PC-3 (cell line): ENCODE measurements at regions not wholly inside any gene's neighbourhood (a gene's known extent, or its start where the extent isn't known, plus 50 kb on each side); places are given as distances from the start of the nearest gene placed in this dataset.

ENCODE experiments used
- ATAC-seq: fragments of 200-7000 bp; cut with Tn5 transposase; 2 replicates; pipeline ENCODE4 v1.9.1; 2020; ENCODE audit warnings: mild to moderate bottlenecking, moderate library complexity
- BruUV-seq: library from RNA; stranded (reverse); fragments of 400-500 nt; replicated peaks from 2 replicates; lab custom pipeline; 2021; lab: Mats Ljungman, UMichigan
- CTCF ChIA-PET: fragments of 300-600 bp; sonication (Branson Sonifier 250); formaldehyde crosslinking; loops from one replicate; lab custom pipeline; 2022; ENCODE audit warnings: antibody characterized with exemption; lab: Charles Lee
- POLR2A ChIA-PET: fragments of 300-600 bp; sonication (Branson Sonifier 250); formaldehyde crosslinking; loops from one replicate; lab custom pipeline; 2022; ENCODE audit warnings: antibody characterized with exemption; ENCODE audit not compliant: unreplicated experiment; lab: Charles Lee
- DNase-seq: peaks from one replicate; pipeline ENCODE4 v3.0.0-alpha.2; 2015
- H2AFZ ChIP-seq: fragments of 300-600 bp; sonication (generic); 2 replicates; pipeline ENCODE4 v1.6.0; 2016; ENCODE audit warnings: antibody characterized with exemption, low read length
- H3F3A ChIP-seq: fragments of 300-600 bp; sonication (generic); one replicate; pipeline ENCODE4 v1.6.0; 2017; ENCODE audit warnings: antibody characterized with exemption, low read length, control low read depth, mild to moderate bottlenecking; ENCODE audit not compliant: unreplicated experiment
- H3K27ac ChIP-seq: fragments of 300-600 bp; sonication (generic); 2 replicates; pipeline ENCODE4 v1.5.1; 2016; ENCODE audit warnings: mild to moderate bottlenecking, low read length
- H3K27me3 ChIP-seq: fragments of 300-600 bp; sonication (generic); 2 replicates; pipeline ENCODE4 v1.6.1; 2016; ENCODE audit warnings: low read length, mixed read lengths
- H3K36me3 ChIP-seq: fragments of 300-600 bp; sonication (generic); 2 replicates; pipeline ENCODE4 v1.6.1; 2016; ENCODE audit warnings: low read depth, mixed run types, low read length, mixed read lengths
- H3K4me1 ChIP-seq: fragments of 300-600 bp; sonication (generic); 2 replicates; pipeline ENCODE4 v1.5.1; 2016; ENCODE audit warnings: low read length; ENCODE audit not compliant: insufficient read depth
- H3K4me2 ChIP-seq: fragments of 300-600 bp; sonication (generic); 2 replicates; pipeline ENCODE4 v1.6.0; 2016; ENCODE audit warnings: low read length
- H3K4me3 ChIP-seq: fragments of 300-600 bp; sonication (generic); 2 replicates; pipeline ENCODE4 v1.5.1; 2016; ENCODE audit warnings: mild to moderate bottlenecking, low read length, mixed read lengths
- H3K79me2 ChIP-seq: fragments of 300-600 bp; sonication (generic); 2 replicates; pipeline ENCODE4 v1.6.1; 2017; ENCODE audit warnings: low read length, mixed read lengths
- H3K9ac ChIP-seq: fragments of 300-600 bp; sonication (generic); 2 replicates; pipeline ENCODE4 v1.6.0; 2016; ENCODE audit warnings: mild to moderate bottlenecking, low read length
- H3K9me2 ChIP-seq: fragments of 300-600 bp; sonication (generic); replicated peaks from 2 replicates; pipeline ENCODE4 v1.6.1; 2016; ENCODE audit warnings: mixed run types, low read length, mixed read lengths
- H3K9me3 ChIP-seq: fragments of 300-600 bp; sonication (generic); 2 replicates; pipeline ENCODE4 v1.6.1; 2016; ENCODE audit warnings: low read length, mixed read lengths
- H4K20me1 ChIP-seq: fragments of 300-600 bp; sonication (generic); 2 replicates; pipeline ENCODE4 v1.6.1; 2016; ENCODE audit warnings: low read length, mixed read lengths
- EZH2 ChIP-seq: fragments of 300-600 bp; sonication (generic); IDR thresholded peaks from one replicate; pipeline ENCODE4 v1.6.1; 2017; ENCODE audit warnings: antibody characterized with exemption, mild to moderate bottlenecking, low read length; ENCODE audit not compliant: unreplicated experiment
- EZH2phosphoT487 ChIP-seq: fragments of 300-600 bp; sonication (generic); IDR thresholded peaks from 2 replicates; pipeline ENCODE4 v1.6.1; 2018; ENCODE audit warnings: mild to moderate bottlenecking, antibody characterized with exemption, low read length, borderline replicate concordance
- intact Hi-C: fragments of 100-400 bp; cut with micrococcal nuclease; formaldehyde crosslinking; loops from 2 replicates; pipeline ENCODE4 v1.9.0; 2023
- TF ChIP-seq, protein P1 (sequence below): fragments of 300-600 bp; sonication (generic); conservative IDR thresholded peaks from 2 replicates; pipeline ENCODE4 v1.5.1; 2017; ENCODE audit warnings: antibody characterized with exemption, low read depth, mild to moderate bottlenecking, low read length

DNA sequence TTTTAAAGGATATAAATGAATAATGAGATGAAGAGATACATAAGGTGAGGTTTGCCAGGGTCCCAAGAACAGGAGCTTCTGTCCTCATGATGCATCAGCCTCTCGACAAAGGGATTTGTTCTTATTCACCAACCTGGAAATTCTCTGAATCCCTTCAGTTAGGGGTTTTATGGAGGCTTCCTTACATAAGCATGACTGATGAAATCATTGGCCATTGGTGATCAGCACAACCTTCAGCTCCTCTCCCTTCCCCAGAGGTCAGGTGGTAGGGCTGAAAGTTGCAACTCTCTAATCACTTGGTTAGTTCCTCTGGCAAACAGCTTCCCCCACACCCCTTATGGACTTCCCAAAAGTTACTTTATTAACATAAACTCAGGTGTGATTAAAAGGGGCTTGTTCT, 222.0 kb downstream of the SPRY1 start:
- no peaks in the 10 kb centered on the region for H3K79me2 ChIP-seq
- no peak overlapping the region for H3K4me3 ChIP-seq
- no peaks in the 10 kb centered on the region for H3K27me3 ChIP-seq
- ChIA-PET POLR2A (no interaction called here), CTCF (no interaction called here)
- no peak overlapping the region for H3K4me2 ChIP-seq
- DNase-seq (no peak), ATAC-seq (no peak)
- H3K9me2 ChIP-seq: no peaks in the 10 kb centered on the region
- no peak overlapping the region for H2AFZ ChIP-seq
- H4K20me1 ChIP-seq: no peaks in the 10 kb centered on the region
- H3K9ac ChIP-seq: no peak overlapping the region
- no TSS peak for BruUV-seq
- intact Hi-C loops: no loop called here
- H3K9me3 ChIP-seq: no peaks in the 10 kb centered on the region
- TF ChIP-seq EZH2phosphoT487: no peak
- TF ChIP-seq, protein P1, sequence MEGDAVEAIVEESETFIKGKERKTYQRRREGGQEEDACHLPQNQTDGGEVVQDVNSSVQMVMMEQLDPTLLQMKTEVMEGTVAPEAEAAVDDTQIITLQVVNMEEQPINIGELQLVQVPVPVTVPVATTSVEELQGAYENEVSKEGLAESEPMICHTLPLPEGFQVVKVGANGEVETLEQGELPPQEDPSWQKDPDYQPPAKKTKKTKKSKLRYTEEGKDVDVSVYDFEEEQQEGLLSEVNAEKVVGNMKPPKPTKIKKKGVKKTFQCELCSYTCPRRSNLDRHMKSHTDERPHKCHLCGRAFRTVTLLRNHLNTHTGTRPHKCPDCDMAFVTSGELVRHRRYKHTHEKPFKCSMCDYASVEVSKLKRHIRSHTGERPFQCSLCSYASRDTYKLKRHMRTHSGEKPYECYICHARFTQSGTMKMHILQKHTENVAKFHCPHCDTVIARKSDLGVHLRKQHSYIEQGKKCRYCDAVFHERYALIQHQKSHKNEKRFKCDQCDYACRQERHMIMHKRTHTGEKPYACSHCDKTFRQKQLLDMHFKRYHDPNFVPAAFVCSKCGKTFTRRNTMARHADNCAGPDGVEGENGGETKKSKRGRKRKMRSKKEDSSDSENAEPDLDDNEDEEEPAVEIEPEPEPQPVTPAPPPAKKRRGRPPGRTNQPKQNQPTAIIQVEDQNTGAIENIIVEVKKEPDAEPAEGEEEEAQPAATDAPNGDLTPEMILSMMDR: no peak
- no peak for TF ChIP-seq EZH2
- no peaks in the 10 kb centered on the region for H3K36me3 ChIP-seq
- no peaks in the 10 kb centered on the region for H3F3A ChIP-seq
- H3K27ac ChIP-seq: no peak overlapping the region
- H3K4me1 ChIP-seq: no peaks in the 10 kb centered on the region

DNA sequence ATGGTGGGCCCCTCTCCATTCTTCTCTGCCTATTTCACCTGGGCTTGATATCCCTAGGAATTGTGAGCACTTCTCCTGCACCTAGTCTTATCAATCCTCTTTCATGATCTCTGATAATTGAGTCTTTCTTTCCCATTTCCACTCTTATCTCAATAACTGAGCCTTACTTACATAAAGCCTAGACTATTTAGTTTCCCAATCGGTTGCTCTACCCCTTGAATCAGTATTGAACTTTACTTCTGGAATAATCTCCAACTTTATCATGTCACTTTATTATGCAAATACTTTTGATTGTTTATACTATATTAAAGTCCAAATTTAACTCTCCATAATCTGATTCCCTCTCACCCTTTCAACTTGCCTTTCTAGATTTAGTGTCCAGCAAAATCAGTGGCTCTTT, 222.7 kb downstream of the SPRY1 start:
- TF ChIP-seq, protein P1: no peak
- TF ChIP-seq EZH2phosphoT487: no peak
- no peak for TF ChIP-seq EZH2
- DNase-seq (no peak), ATAC-seq (no peak)
- intact Hi-C loops: no loop called here
- ChIA-PET CTCF (no interaction called here), POLR2A (no interaction called here)
- Histone ChIP-seq H3K4me3 (no peak overlapping the region), H3K79me2 (no peaks in the 10 kb centered on the region), H3K27ac (no peak overlapping the region), H3K9me3 (no peaks in the 10 kb centered on the region), H3F3A (no peaks in the 10 kb centered on the region), H3K4me1 (no peaks in the 10 kb centered on the region), H3K4me2 (no peak overlapping the region), H3K9me2 (no peaks in the 10 kb centered on the region), H4K20me1 (no peaks in the 10 kb centered on the region), H3K9ac (no peak overlapping the region), H3K36me3 (no peaks in the 10 kb centered on the region), H2AFZ (no peak overlapping the region), H3K27me3 (no peaks in the 10 kb centered on the region)
- BruUV-seq: no TSS peak

DNA sequence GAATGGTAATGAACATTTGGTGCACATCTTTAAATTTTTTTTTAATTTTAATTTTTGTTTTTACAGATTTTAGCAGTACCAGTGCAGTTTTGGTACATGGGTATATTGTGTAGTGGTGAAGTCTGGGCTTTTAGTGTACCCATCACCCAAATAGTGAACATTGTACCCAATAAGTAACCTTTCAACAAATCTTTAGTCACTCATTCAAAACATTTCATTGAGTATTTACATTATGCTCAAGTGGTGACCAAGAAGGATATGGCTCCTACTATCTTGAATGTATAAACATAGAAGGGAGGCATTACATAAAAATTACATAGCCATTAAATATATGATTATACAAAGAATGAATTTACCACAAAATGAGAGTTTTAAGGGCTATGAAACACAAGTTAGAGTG, 223.3 kb downstream of the SPRY1 start:
- Histone ChIP-seq H2AFZ (no peak overlapping the region), H3K27me3 (no peaks in the 10 kb centered on the region), H3K36me3 (no peaks in the 10 kb centered on the region), H3K27ac (no peak overlapping the region), H3F3A (no peaks in the 10 kb centered on the region), H3K9me3 (no peaks in the 10 kb centered on the region), H3K4me1 (no peaks in the 10 kb centered on the region), H4K20me1 (no peaks in the 10 kb centered on the region), H3K4me2 (no peak overlapping the region), H3K9me2 (no peaks in the 10 kb centered on the region), H3K79me2 (no peaks in the 10 kb centered on the region), H3K4me3 (no peak overlapping the region), H3K9ac (no peak overlapping the region)
- BruUV-seq: no TSS peak
- POLR2A ChIA-PET: no interaction called here
- DNase-seq (no peak), ATAC-seq (no peak)
- CTCF ChIA-PET: no interaction called here
- TF ChIP-seq, protein P1: no peak
- TF ChIP-seq EZH2 (no peak), EZH2phosphoT487 (no peak)
- intact Hi-C loops: no loop called here
